HG03565 (cell line): ENCODE measurements at regions not wholly inside any gene's neighbourhood (a gene's known extent, or its start where the extent isn't known, plus 50 kb on each side); places are given as distances from the start of the nearest gene placed in this dataset.
"Not testable (repeated sequence)": the region's sequence is repeated elsewhere in the genome, so short reads cannot be mapped to it uniquely, and the experiment has no call there.

Experiments used
- ATAC-seq: cut with Tn5 transposase; IDR thresholded peaks from one replicate; pipeline ENCODE4 v1.9.1; 2021; ENCODE audit warnings: mild to moderate bottlenecking, moderate library complexity; ENCODE audit not compliant: unreplicated experiment

DNA sequence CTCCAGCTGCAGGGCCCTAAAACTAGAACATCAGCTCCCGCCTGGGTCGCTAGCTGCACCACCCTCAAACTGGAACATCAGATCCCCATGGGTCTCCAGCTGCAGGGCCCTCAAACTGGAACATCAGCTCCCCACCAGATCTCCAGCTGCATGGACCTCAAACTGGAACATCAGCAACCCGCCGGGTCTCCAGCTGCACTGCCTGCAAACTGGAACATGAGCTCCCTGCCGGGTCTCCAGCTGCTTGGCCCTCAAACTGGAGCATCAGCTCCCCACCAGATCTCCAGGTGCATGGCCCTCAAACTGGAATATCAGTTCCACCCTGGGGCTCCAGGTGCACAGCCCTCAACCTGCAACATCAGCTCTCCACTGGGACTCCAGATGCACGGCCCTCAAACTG is 82.7 kb downstream of the TFRC start:
- ATAC-seq, result not testable (repeated sequence)

DNA sequence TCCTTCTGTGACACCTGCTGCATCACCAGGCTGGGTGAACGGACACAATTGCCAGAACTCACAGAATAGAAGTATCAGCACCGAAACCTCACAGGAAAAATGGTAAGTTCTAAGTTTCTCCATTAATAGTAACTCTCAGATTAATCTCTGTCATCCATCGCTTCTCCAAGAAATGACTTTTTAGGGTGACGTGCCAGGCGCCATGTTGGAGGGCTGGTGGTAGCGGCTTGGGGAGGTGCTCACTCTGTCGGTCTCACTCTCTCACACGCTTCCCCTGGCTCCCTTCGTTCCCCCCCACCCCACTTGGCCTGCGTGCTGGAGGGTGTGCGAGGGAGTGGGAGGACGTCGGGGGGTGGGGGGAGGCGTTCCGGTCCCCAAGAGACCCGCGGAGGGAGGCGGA is 85.6 kb downstream of the TFRC start:
- not testable (repeated sequence) for ATAC-seq

- not testable (repeated sequence) for ATAC-seq
These were observed 86.0 kb upstream of the TNK2 start for GRCh38 chr3:195994343-195994742.

DNA sequence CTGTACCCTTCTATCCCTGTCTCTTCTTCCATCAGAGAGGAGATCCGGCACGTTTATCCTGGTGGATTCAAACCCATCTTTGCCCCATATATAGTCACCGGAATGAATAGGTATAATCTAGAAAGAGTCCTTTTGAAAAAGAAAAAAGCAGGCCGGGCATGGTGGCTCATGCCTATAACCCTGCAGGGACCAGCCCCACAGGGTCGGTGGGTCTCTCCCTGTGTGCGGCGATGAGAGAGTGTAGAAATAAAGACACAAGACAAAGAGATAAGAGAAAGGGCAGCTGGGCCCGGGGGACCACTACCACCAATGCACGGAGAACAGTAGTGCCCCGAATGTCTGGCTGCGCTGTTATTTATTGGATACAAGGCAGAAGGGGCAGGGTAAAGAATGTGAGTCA is 85.3 kb upstream of the TNK2 start:
- ATAC-seq, result not testable (repeated sequence)

DNA sequence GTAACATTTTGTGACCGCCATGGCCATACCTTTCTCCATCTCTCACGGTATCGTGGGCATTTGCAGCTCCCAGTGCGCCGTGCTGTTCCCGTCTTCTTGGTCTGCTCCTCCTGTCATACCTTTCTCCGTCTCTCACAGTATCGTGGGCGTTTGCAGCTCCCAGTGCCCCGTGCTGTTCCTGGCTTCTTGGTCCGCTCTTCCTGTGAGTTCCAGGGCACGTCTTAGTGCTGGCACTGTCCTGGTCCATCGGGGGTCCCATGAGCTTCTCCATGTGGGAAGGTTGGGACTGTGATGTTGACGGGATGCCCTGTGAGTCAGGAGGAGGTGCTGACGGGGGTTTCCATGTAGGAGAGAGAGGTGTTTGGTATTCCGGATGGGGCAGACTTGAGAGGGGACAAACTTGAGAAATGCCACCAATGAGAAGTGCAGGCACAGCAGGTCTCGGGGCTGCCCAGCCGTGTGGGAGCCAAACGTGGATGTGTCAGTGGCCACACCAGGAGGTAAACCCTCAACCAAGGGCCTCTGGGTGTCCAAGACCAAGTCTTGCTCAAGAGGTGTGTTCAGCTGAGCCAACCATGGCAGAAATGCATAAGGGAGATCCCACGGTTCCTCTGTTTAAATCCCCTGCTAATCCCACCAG is 84.7 kb upstream of the TNK2 start:
- not testable (repeated sequence) for ATAC-seq

GRCh38 chr3:195991986-195992385 is 83.6 kb upstream of the TNK2 start:
- ATAC-seq, result not testable (repeated sequence)

DNA sequence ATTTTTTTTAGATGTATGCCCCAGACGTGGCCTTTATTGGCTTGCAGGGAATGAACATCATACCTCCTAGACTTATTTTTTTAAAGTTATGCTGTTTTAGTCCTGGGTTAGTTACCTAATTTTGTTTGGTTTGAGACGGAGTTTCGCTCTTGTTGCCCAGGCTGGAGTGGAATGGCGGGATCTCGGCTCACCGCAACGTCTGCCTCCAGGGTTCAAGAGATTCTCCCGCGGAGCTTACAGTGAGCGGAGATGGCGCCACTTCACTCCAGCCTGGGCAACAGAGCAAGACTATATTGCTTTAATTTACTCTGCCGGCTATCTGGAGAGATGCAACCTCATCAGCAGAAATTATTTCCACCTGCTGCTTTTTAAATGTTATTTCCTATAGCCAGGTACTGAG is 82.9 kb upstream of the TNK2 start:
- ATAC-seq, result not testable (repeated sequence)

- not testable (repeated sequence) for ATAC-seq
These were observed 82.5 kb upstream of the TNK2 start for GRCh38 chr3:195990841-195991174.

GRCh38 chr3:195989921-195990840 is 81.8 kb upstream of the TNK2 start:
- peak; percentile 74 for ATAC-seq

- peak; percentile 22 for ATAC-seq
These were observed 81.0 kb upstream of the TNK2 start for GRCh38 chr3:195989197-195989920.

GRCh38 chr3:195988764-195989163 is 80.4 kb upstream of the TNK2 start:
- ATAC-seq, result not testable (repeated sequence)

DNA sequence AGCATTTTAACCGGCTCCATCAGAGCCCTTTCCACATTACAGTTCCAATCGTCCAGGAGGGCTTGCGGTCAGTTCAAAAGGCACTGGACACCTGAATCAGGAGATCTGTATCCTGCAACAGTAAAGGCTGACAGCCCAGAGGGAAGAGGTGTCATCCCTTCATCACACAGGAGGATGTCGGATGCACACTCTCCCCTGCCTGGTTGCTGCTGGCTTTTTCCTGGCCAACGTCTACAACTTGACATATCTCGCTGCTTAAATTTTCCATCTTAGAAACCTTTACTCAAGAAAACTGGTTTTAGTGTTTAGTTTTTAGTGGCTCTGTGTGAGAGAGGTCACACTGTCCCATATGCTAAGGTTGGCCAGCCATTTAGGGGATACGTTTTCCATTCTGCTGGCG is 78.7 kb upstream of the TNK2 start:
- not testable (repeated sequence) for ATAC-seq

- ATAC-seq, result not testable (repeated sequence)
These were observed 78.2 kb upstream of the TNK2 start for GRCh38 chr3:195986576-195986975.

GRCh38 chr3:195985348-195985920 is 77.1 kb upstream of the TNK2 start:
- ATAC-seq, result not testable (repeated sequence)

- ATAC-seq, result not testable (repeated sequence)
These were observed 76.2 kb upstream of the TNK2 start for GRCh38 chr3:195984392-195985030.

GRCh38 chr3:195983880-195984279 is 75.5 kb upstream of the TNK2 start:
- ATAC-seq, result not testable (repeated sequence)

- ATAC-seq, result not testable (repeated sequence)
These were observed 74.4 kb upstream of the TNK2 start for GRCh38 chr3:195982754-195983153.

DNA sequence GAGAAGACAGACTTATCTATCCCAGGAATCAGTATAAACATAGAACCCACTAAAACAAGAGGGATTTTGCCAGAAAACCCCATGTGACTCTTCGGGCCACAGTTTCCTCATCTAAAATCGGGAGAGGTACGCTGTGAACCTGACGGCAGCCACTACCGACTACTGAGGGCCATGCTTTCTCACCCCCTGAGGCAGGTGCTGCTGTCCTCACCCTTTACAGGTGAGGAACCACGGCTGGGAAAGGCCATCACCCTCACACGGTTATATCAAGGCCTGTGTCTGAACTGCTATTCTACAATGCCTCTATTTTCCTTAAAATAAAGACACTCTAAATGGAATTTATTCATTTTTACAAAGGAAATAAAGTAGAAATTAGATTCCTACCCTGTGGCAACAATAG is 73.4 kb upstream of the TNK2 start:
- not testable (repeated sequence) for ATAC-seq

DNA sequence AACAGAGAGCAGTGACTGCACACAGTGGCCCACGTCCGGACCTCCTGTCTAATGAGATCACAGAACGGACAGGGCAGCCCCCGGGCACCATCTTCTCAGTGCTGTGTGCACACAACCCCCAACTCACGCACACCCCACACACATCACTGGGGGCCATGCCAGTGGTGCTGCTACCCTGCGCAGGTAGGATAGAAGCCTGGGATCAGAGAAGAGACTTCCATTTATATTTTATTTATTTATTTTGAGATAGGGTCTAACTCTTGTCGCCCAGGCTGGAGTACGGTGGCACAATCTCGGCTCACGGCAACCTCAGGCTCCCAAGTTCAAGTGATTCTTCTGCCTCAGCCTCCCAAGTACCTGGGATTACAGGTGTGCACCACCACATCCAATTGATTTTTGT is 71.5 kb upstream of the TNK2 start:
- not testable (repeated sequence) for ATAC-seq

- not testable (repeated sequence) for ATAC-seq
These were observed 70.2 kb upstream of the TNK2 start for GRCh38 chr3:195978585-195978984.

DNA sequence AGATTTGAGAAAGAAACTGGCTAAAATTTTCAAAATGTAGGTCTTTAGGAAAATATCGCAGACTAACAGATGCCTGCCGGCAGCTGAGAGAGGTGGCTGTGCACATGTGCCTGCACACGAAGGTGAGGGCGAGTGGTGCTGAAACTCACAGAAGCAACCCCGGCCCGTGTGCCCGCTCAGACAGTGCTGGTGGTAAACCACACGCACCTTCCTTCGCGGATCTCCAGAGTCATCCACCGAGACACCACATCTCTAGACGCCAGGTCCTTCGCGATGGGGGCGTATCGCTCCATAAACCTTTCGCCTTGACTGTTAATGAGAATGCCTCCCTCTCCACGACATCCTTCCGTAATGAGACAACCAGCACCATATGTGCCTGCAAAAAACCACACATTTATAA is 68.5 kb upstream of the TNK2 start:
- ATAC-seq, result not testable (repeated sequence)
